ENCODE measurements at regions not wholly inside any gene's neighbourhood (a gene's known extent, or its start where the extent isn't known, plus 50 kb on each side); places are given as distances from the start of the nearest gene placed in this dataset.

- no peaks in the 10 kb centered on the region for H3K4me1 ChIP-seq (ENCODE audit: insufficient read depth, low read length, poor library complexity, severe bottlenecking)
- H4K20me1 ChIP-seq (ENCODE audit: insufficient read depth, low read length) = no peaks in the 10 kb centered on the region
- H3K79me2 ChIP-seq (ENCODE audit: insufficient read depth, low read depth, low read length) = no peaks in the 10 kb centered on the region
- H3K9me2 ChIP-seq (ENCODE audit: insufficient read depth, low read length) = 0 out of 2 replicates have a peak, but pooled peaks cover 4% of the 10 kb centered on the region
- no peak overlapping the region for H3K4me2 ChIP-seq (ENCODE audit: low read length)
- H3K4me3 ChIP-seq (ENCODE audit: low read depth, low read length, poor library complexity, severe bottlenecking) = no peak overlapping the region
- TF ChIP-seq CTCF (conservative IDR thresholded peaks at IDR 0.05; ENCODE audit: low read length) (no peak), EZH2phosphoT487 (IDR thresholded peaks at IDR 0.05; ENCODE audit: borderline replicate concordance, low read depth, low read length) (no peak)
- H3K36me3 ChIP-seq (ENCODE audit: insufficient read depth, low read length) = no peaks in the 10 kb centered on the region
- intact Hi-C loops (cut with micrococcal nuclease; ENCODE audit: unreplicated experiment) = no loop called here
- no peaks in the 10 kb centered on the region for H3K9me3 ChIP-seq (ENCODE audit: low read length)
- no peak for DNase-seq (ENCODE audit: low spot score)
- H3K27ac ChIP-seq (ENCODE audit: low read depth, low read length, poor library complexity, severe bottlenecking) = no peak overlapping the region
- POLR2A ChIA-PET = no interaction called here
- CTCF ChIA-PET (ENCODE audit: unreplicated experiment) = no interaction called here
- no peak overlapping the region for H2AFZ ChIP-seq (ENCODE audit: low read length)
- no TSS peak for BruUV-seq (replicated peaks)
These were observed 375.4 kb downstream of the COL11A1 start for GRCh38 chr1:102732927-102733326.

GRCh38 chr1:102726417-102726816 is 381.9 kb downstream of the COL11A1 start:
- H3K79me2 ChIP-seq (ENCODE audit: insufficient read depth, low read depth, low read length) = no peaks in the 10 kb centered on the region
- H4K20me1 ChIP-seq (ENCODE audit: insufficient read depth, low read length) = no peaks in the 10 kb centered on the region
- no peaks in the 10 kb centered on the region for H3K4me1 ChIP-seq (ENCODE audit: insufficient read depth, low read length, poor library complexity, severe bottlenecking)
- ChIA-PET CTCF (ENCODE audit: unreplicated experiment) (no interaction called here), POLR2A (no interaction called here)
- no peak overlapping the region for H3K27ac ChIP-seq (ENCODE audit: low read depth, low read length, poor library complexity, severe bottlenecking)
- intact Hi-C loops (cut with micrococcal nuclease; ENCODE audit: unreplicated experiment) = no loop called here
- TF ChIP-seq EZH2phosphoT487 (IDR thresholded peaks at IDR 0.05; ENCODE audit: borderline replicate concordance, low read depth, low read length) (no peak), CTCF (conservative IDR thresholded peaks at IDR 0.05; ENCODE audit: low read length) (no peak)
- no TSS peak for BruUV-seq (replicated peaks)
- H3K4me3 ChIP-seq (ENCODE audit: low read depth, low read length, poor library complexity, severe bottlenecking) = no peak overlapping the region
- DNase-seq (ENCODE audit: low spot score) = no peak
- H3K9me3 ChIP-seq (ENCODE audit: low read length) = no peaks in the 10 kb centered on the region
- H3K9me2 ChIP-seq (ENCODE audit: insufficient read depth, low read length) = 0 out of 2 replicates have a peak, but pooled peaks cover 2% of the 10 kb centered on the region
- no peak overlapping the region for H3K4me2 ChIP-seq (ENCODE audit: low read length)
- no peaks in the 10 kb centered on the region for H3K36me3 ChIP-seq (ENCODE audit: insufficient read depth, low read length)
- H2AFZ ChIP-seq (ENCODE audit: low read length) = no peak overlapping the region

GRCh38 chr1:102724741-102725140 is 383.6 kb downstream of the COL11A1 start:
- intact Hi-C loops (cut with micrococcal nuclease; ENCODE audit: unreplicated experiment) = no loop called here
- H3K4me1 ChIP-seq (ENCODE audit: insufficient read depth, low read length, poor library complexity, severe bottlenecking) = no peaks in the 10 kb centered on the region
- no TSS peak for BruUV-seq (replicated peaks)

More at GRCh38 chr1:102724741-102725140, 383.6 kb downstream of the COL11A1 start:
- DNase-seq (ENCODE audit: low spot score) = no peak
- ChIA-PET CTCF (ENCODE audit: unreplicated experiment) (no interaction called here), POLR2A (no interaction called here)
- H3K4me3 ChIP-seq (ENCODE audit: low read depth, low read length, poor library complexity, severe bottlenecking) = no peak overlapping the region
- H3K79me2 ChIP-seq (ENCODE audit: insufficient read depth, low read depth, low read length) = no peaks in the 10 kb centered on the region
- no peaks in the 10 kb centered on the region for H4K20me1 ChIP-seq (ENCODE audit: insufficient read depth, low read length)
- H3K27ac ChIP-seq (ENCODE audit: low read depth, low read length, poor library complexity, severe bottlenecking) = no peak overlapping the region
- TF ChIP-seq CTCF (conservative IDR thresholded peaks at IDR 0.05; ENCODE audit: low read length) (no peak), EZH2phosphoT487 (IDR thresholded peaks at IDR 0.05; ENCODE audit: borderline replicate concordance, low read depth, low read length) (no peak)
- H3K36me3 ChIP-seq (ENCODE audit: insufficient read depth, low read length) = no peaks in the 10 kb centered on the region
- H3K9me2 ChIP-seq (ENCODE audit: insufficient read depth, low read length) = no peaks in the 10 kb centered on the region
- no peak overlapping the region for H3K4me2 ChIP-seq (ENCODE audit: low read length)
- H3K9me3 ChIP-seq (ENCODE audit: low read length) = no peaks in the 10 kb centered on the region
- no peak overlapping the region for H2AFZ ChIP-seq (ENCODE audit: low read length)
